ENCODE measurements at regions not wholly inside any gene's neighbourhood (a gene's known extent, or its start where the extent isn't known, plus 50 kb on each side); places are given as distances from the start of the nearest gene placed in this dataset.

DNA sequence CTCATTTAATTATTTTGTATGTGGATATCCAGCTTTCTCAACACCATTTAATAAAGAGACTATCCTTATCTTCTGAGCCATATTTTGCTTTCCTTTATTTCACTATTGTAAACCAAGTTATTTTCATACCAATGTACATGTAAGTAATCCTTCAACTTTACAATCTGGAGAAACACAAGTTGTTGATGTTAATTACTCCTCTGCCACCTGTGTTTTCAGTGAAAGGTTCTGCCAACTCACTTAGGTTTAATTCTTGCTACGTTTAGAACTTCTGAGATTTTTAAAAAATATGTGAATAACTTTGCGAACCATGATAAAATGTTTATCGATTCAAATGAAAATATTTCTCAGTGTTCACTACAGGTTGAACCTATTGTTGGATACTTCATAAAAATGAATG lies 244.4 kb downstream of the CDH7 start:
- CTCF ChIA-PET (ENCODE audit: partially characterized antibody) = interaction anchor here (0.9 kb wide), 1 partner anchor 501 kb away, joined by 3 read pairs; no protein-coding TSS in a partner anchor
- no peak overlapping the region for H2BK20ac ChIP-seq (ENCODE audit: low read length)
- no peak overlapping the region for H2BK12ac ChIP-seq (ENCODE audit: low read depth, low read length)
- POLR2A ChIA-PET (ENCODE audit: partially characterized antibody) = no interaction called here
- no peaks in the 10 kb centered on the region for H3K9me3 ChIP-seq (ENCODE audit: insufficient read depth in 2 of 2, low read depth in 1 of 2, low read length in 1 of 2)
- no peak overlapping the region for H3K27ac ChIP-seq (ENCODE audit: low read depth, low read length)
- no peak overlapping the region for H3K23ac ChIP-seq (ENCODE audit: insufficient read length)
- H3K18ac ChIP-seq (ENCODE audit: extremely low read depth, low read length) = no peak overlapping the region
- TF ChIP-seq POU5F1 (IDR thresholded peaks at IDR 0.05; ENCODE audit: low read depth, low read length) (no peak), SIN3A (conservative IDR thresholded peaks at IDR 0.05 in 1 of 2, IDR thresholded peaks at IDR 0.05 in 1 of 2; ENCODE audit: low read depth in 1 of 2, low read length in 2 of 2) (no peak), YY1 (IDR thresholded peaks at IDR 0.05; ENCODE audit: low read depth, low read length) (no peak)
- FAIRE-seq (no peak), DNase-seq (ENCODE audit: low read depth in 1 of 2, low spot score in 2 of 2) (no peak)
- H4K5ac ChIP-seq (ENCODE audit: insufficient read length, low read depth, low read length) = no peak overlapping the region
- no peak overlapping the region for H3K56ac ChIP-seq (replicated peaks; ENCODE audit: insufficient read length, low read depth, low read length)
- H2BK5ac ChIP-seq (ENCODE audit: low read depth, low read length) = no peak overlapping the region
- 65% methylated on average over 3 of the region's 3 CpGs; no CpG with 5 or more reads in 1 of the 2 experiments for WGBS, 2 experiments (ENCODE audit: extremely low coverage in 1 of 2, insufficient coverage in 1 of 2, insufficient read length in 1 of 2, insufficient replicate concordance in 2 of 2, low coverage in 1 of 2, low lambda C conversion rate in 2 of 2, missing lambda C conversion rate in 1 of 2)
- H4K20me1 ChIP-seq (replicated peaks in 1 of 2; ENCODE audit: control insufficient read depth in 1 of 2, insufficient read depth in 2 of 2, low read length in 2 of 2) = no peaks in the 10 kb centered on the region
- H4K8ac ChIP-seq (ENCODE audit: extremely low read depth, insufficient read depth, low read length) = no peak overlapping the region
- no peak overlapping the region for H3K9ac ChIP-seq (replicated peaks in 1 of 4; ENCODE audit: extremely low read depth in 1 of 4, low read depth in 3 of 4, low read length in 3 of 4)
- no peak overlapping the region for H2BK120ac ChIP-seq (replicated peaks; ENCODE audit: low read depth, low read length)
- no peak overlapping the region for H2AFZ ChIP-seq (ENCODE audit: low read length)
- H3K27me3 ChIP-seq (replicated peaks in 1 of 4; ENCODE audit: control insufficient read depth in 3 of 4, extremely low read depth in 1 of 4, insufficient read depth in 3 of 4, low read length in 3 of 4) = no peaks in the 10 kb centered on the region
- no peaks in the 10 kb centered on the region for H3K23me2 ChIP-seq (ENCODE audit: low read depth, low read length)
- H2BK15ac ChIP-seq (ENCODE audit: low read length) = no peak overlapping the region
- H3K79me2 ChIP-seq (ENCODE audit: control insufficient read depth in 1 of 2, insufficient read depth in 2 of 2, low read length in 2 of 2) = no peaks in the 10 kb centered on the region
- no peak overlapping the region for H4K91ac ChIP-seq (replicated peaks; ENCODE audit: insufficient read length, low read length)
- H3K14ac ChIP-seq (ENCODE audit: insufficient read length) = no peak overlapping the region
- H3K36me3 ChIP-seq (ENCODE audit: control insufficient read depth in 2 of 4, insufficient read depth in 4 of 4, low read length in 3 of 4) = no peaks in the 10 kb centered on the region
- H3K79me1 ChIP-seq (ENCODE audit: low read depth, low read length) = no peaks in the 10 kb centered on the region
- H3K4ac ChIP-seq (replicated peaks; ENCODE audit: insufficient read length, low read depth, low read length) = no peak overlapping the region
- no peak overlapping the region for H3K4me2 ChIP-seq (ENCODE audit: insufficient read depth in 1 of 2, low read depth in 2 of 2, low read length in 2 of 2)
- H3K4me1 ChIP-seq (replicated peaks in 1 of 4; ENCODE audit: control insufficient read depth in 3 of 4, insufficient read depth in 4 of 4, low read length in 3 of 4) = no peaks in the 10 kb centered on the region
- H3K4me3 ChIP-seq (ENCODE audit: extremely low read depth in 1 of 4, insufficient read depth in 2 of 4, low read depth in 3 of 4, low read length in 4 of 4) = no peak overlapping the region
- no peak overlapping the region for H2AK5ac ChIP-seq (ENCODE audit: low read depth, low read length)
